ENCODE measurements at regions not wholly inside any gene's neighbourhood (a gene's known extent, or its start where the extent isn't known, plus 50 kb on each side); places are given as distances from the start of the nearest gene placed in this dataset.

GRCh38 chr4:78682070-78682469 lies 94.1 kb upstream of the BMP2K start:
- TF ChIP-seq POLR2A (IDR thresholded peaks at IDR 0.05) (no peak), CTCF (IDR thresholded peaks at IDR 0.05) (no peak)
